B cell (primary cell): ENCODE measurements at regions not wholly inside any gene's neighbourhood (a gene's known extent, or its start where the extent isn't known, plus 50 kb on each side); places are given as distances from the start of the nearest gene placed in this dataset.

Experiments used
- EZH2 ChIP-seq: IDR thresholded peaks from 2 replicates; pipeline ENCODE4 v1.6.1; 2012; ENCODE audit warnings: borderline replicate concordance, low read depth, mild to moderate bottlenecking, moderate library complexity, low read length; ENCODE audit not compliant: insufficient read depth, poor library complexity, severe bottlenecking
- TF ChIP-seq, protein P1 (sequence below): fragments of 200-600 bp; IDR thresholded peaks from one replicate; pipeline ENCODE4 v1.8.0; 2022; ENCODE audit warnings: antibody characterized with exemption, mild to moderate bottlenecking

DNA sequence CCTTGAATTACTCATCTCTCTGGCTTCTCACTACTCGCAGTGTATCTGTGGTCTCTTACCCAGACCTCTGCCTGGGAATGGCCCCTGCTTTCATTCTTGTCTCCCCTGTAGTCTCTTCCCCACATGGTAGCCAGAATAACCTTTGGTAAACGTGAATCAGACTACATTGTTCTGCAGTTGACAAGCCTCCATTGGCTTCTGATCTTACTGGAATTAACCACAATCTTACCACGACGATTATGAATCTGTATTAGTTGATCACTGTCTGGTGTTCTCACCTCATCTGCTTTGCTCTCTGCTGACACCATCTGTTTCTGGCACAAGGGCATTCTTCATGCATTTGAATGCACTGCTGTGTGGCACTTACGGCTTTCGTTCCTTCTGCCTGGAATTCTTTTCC lies 781.2 kb downstream of the MTRR start:
- TF ChIP-seq EZH2, result no peak
- TF ChIP-seq, protein P1, sequence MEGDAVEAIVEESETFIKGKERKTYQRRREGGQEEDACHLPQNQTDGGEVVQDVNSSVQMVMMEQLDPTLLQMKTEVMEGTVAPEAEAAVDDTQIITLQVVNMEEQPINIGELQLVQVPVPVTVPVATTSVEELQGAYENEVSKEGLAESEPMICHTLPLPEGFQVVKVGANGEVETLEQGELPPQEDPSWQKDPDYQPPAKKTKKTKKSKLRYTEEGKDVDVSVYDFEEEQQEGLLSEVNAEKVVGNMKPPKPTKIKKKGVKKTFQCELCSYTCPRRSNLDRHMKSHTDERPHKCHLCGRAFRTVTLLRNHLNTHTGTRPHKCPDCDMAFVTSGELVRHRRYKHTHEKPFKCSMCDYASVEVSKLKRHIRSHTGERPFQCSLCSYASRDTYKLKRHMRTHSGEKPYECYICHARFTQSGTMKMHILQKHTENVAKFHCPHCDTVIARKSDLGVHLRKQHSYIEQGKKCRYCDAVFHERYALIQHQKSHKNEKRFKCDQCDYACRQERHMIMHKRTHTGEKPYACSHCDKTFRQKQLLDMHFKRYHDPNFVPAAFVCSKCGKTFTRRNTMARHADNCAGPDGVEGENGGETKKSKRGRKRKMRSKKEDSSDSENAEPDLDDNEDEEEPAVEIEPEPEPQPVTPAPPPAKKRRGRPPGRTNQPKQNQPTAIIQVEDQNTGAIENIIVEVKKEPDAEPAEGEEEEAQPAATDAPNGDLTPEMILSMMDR, result no peak
